HEK293 (cell line): ENCODE measurements at regions not wholly inside any gene's neighbourhood (a gene's known extent, or its start where the extent isn't known, plus 50 kb on each side); places are given as distances from the start of the nearest gene placed in this dataset.

Experiments
- CTCF ChIA-PET: fragments of 350-600 bp; formaldehyde crosslinking; extraction: SDS; loops from one replicate; lab custom pipeline; 2021; ENCODE audit warnings: antibody characterized with exemption; lab: Yijun Ruan, JAX
- POLR2A ChIA-PET: fragments of 300-600 bp; formaldehyde crosslinking; extraction: SDS; loops from one replicate; lab custom pipeline; 2020; ENCODE audit warnings: antibody characterized with exemption, inconsistent platforms; lab: Yijun Ruan, JAX
- H3K27ac ChIP-seq: fragments of 200-500 bp; sonication (Bioruptor generic); 2 replicates; pipeline ENCODE4 v1.5.1; 2014; ENCODE audit warnings: low read depth, low read length, control low read depth, inconsistent platforms; ENCODE audit errors: extremely low read depth
- H3K36me3 ChIP-seq, 2 experiments: fragments of 200-500 bp in 1 of 2; sonication (Bioruptor generic) in 1 of 2; 1 replicate in 1 of 2; 2 replicates in 1 of 2; pipeline ENCODE4 v1.5.1; 2014 to 2017; ENCODE audit warnings: inconsistent platforms in 2 of 2, low read length in 2 of 2; ENCODE audit not compliant: control insufficient read depth in 2 of 2, insufficient read depth in 1 of 2
- H3K4me1 ChIP-seq: fragments of 200-500 bp; sonication (Bioruptor generic); 2 replicates; pipeline ENCODE4 v1.5.1; 2014; ENCODE audit warnings: mild to moderate bottlenecking, low read length, inconsistent platforms; ENCODE audit not compliant: control insufficient read depth, insufficient read depth
- H3K4me3 ChIP-seq: 2 replicates; pipeline ENCODE4 v1.5.1; 2011; ENCODE audit warnings: low read depth, mild to moderate bottlenecking, control low read depth, low read length, moderate library complexity
- H3K9me3 ChIP-seq: fragments of 200-500 bp; sonication (Bioruptor generic); 2 replicates; pipeline ENCODE4 v1.5.1; 2014; ENCODE audit warnings: low read depth, low read length, inconsistent platforms; ENCODE audit not compliant: control insufficient read depth, insufficient read depth
- ATF2 ChIP-seq: fragments of 450-650 bp; formaldehyde crosslinking; IDR thresholded peaks from 2 replicates; pipeline ENCODE4 v1.5.1; 2016; ENCODE audit warnings: missing biosample characterization, missing genetic modification characterization, low read depth
- HOXC10 ChIP-seq: sonication (generic); formaldehyde crosslinking; IDR thresholded peaks from 2 replicates; pipeline ENCODE4 v1.8.1; 2023; ENCODE audit warnings: mild to moderate bottlenecking, missing genetic modification reagents
- KLF17 ChIP-seq: fragments of 450-650 bp; formaldehyde crosslinking; IDR thresholded peaks from 2 replicates; pipeline ENCODE4 v1.5.1; 2016; ENCODE audit warnings: missing biosample characterization, missing genetic modification characterization
- OVOL3 ChIP-seq: fragments of 450-650 bp; formaldehyde crosslinking; IDR thresholded peaks from 2 replicates; pipeline ENCODE4 v1.5.1; 2016; ENCODE audit warnings: missing biosample characterization, missing genetic modification characterization
- SETDB1 ChIP-seq: IDR thresholded peaks from one replicate; pipeline ENCODE4 v1.6.1; 2017; ENCODE audit warnings: mild to moderate bottlenecking, low read length, moderate library complexity, mixed read lengths; ENCODE audit not compliant: insufficient read length
- TRIM28 ChIP-seq: IDR thresholded peaks from 2 replicates; pipeline ENCODE4 v1.6.1; 2011; ENCODE audit warnings: low read length, control low read depth, borderline replicate concordance
- YY1 ChIP-seq: fragments of 450-650 bp; formaldehyde crosslinking; IDR thresholded peaks from 2 replicates; pipeline ENCODE4 v1.5.1; 2018; ENCODE audit warnings: missing biosample characterization, missing genetic modification characterization
- ZBTB44 ChIP-seq: fragments of 450-650 bp; IDR thresholded peaks from 2 replicates; pipeline ENCODE4 v1.5.1; 2018; ENCODE audit warnings: missing biosample characterization, mild to moderate bottlenecking, missing genetic modification characterization
- ZIC2 ChIP-seq: fragments of 450-650 bp; formaldehyde crosslinking; IDR thresholded peaks from 2 replicates; pipeline ENCODE4 v1.5.1; 2016; ENCODE audit warnings: missing biosample characterization, missing genetic modification characterization
- ZNF202 ChIP-seq: fragments of 450-650 bp; formaldehyde crosslinking; IDR thresholded peaks from 2 replicates; pipeline ENCODE4 v1.5.1; 2016; ENCODE audit warnings: missing biosample characterization, missing genetic modification characterization, borderline replicate concordance
- ZNF280C ChIP-seq: fragments of 450-650 bp; formaldehyde crosslinking; IDR thresholded peaks from 2 replicates; pipeline ENCODE4 v1.5.1; 2016; ENCODE audit warnings: missing biosample characterization, missing genetic modification characterization
- ZNF324 ChIP-seq: fragments of 450-650 bp; formaldehyde crosslinking; IDR thresholded peaks from 2 replicates; pipeline ENCODE4 v1.5.1; 2016; ENCODE audit warnings: missing biosample characterization, missing genetic modification characterization
- ZNF362 ChIP-seq: fragments of 450-650 bp; formaldehyde crosslinking; IDR thresholded peaks from 2 replicates; pipeline ENCODE4 v1.5.1; 2016; ENCODE audit warnings: missing biosample characterization, missing genetic modification characterization
- ZNF473 ChIP-seq: fragments of 450-650 bp; formaldehyde crosslinking; IDR thresholded peaks from 2 replicates; pipeline ENCODE4 v1.5.1; 2017; ENCODE audit warnings: missing biosample characterization, missing genetic modification characterization
- ZNF513 ChIP-seq: fragments of 450-650 bp; IDR thresholded peaks from 2 replicates; pipeline ENCODE4 v1.5.1; 2018; ENCODE audit warnings: missing biosample characterization, missing genetic modification characterization
- ZNF521 ChIP-seq: fragments of 450-650 bp; formaldehyde crosslinking; IDR thresholded peaks from 2 replicates; pipeline ENCODE4 v1.5.1; 2017; ENCODE audit warnings: missing biosample characterization, mild to moderate bottlenecking, missing genetic modification characterization
- ZNF558 ChIP-seq: fragments of 450-650 bp; formaldehyde crosslinking; IDR thresholded peaks from 2 replicates; pipeline ENCODE4 v1.5.1; 2016; ENCODE audit warnings: missing biosample characterization, missing genetic modification characterization
- ZNF610 ChIP-seq: fragments of 450-650 bp; formaldehyde crosslinking; IDR thresholded peaks from 2 replicates; pipeline ENCODE4 v1.5.1; 2016; ENCODE audit warnings: missing biosample characterization, missing genetic modification characterization, borderline replicate concordance
- ZNF654 ChIP-seq: fragments of 450-650 bp; formaldehyde crosslinking; IDR thresholded peaks from 2 replicates; pipeline ENCODE4 v1.5.1; 2016; ENCODE audit warnings: low read depth, missing biosample characterization, missing genetic modification characterization
- ZNF76 ChIP-seq: fragments of 450-650 bp; formaldehyde crosslinking; IDR thresholded peaks from 2 replicates; pipeline ENCODE4; 2016; ENCODE audit warnings: low read depth, missing biosample characterization, missing genetic modification characterization, borderline replicate concordance
- ZNF777 ChIP-seq: fragments of 450-650 bp; formaldehyde crosslinking; IDR thresholded peaks from 2 replicates; pipeline ENCODE4 v1.5.1; 2017; ENCODE audit warnings: missing biosample characterization, missing genetic modification characterization, borderline replicate concordance
- ZSCAN18 ChIP-seq: fragments of 450-650 bp; formaldehyde crosslinking; IDR thresholded peaks from 2 replicates; pipeline ENCODE4 v1.5.1; 2016; ENCODE audit warnings: missing biosample characterization, missing genetic modification characterization

- H3K4me3 ChIP-seq: no peak overlapping the region
- TF ChIP-seq ZNF654: no peak
- TF ChIP-seq ZNF610 (tag by site-specific recombination): no peak
- no peak for TF ChIP-seq ZNF362 (tag by site-specific recombination)
- no peak for TF ChIP-seq ZBTB44 (tag by site-specific recombination)
- no peak for TF ChIP-seq ZNF473 (tag by site-specific recombination)
- TF ChIP-seq ZNF76 (tag by site-specific recombination): no peak
- no peak for TF ChIP-seq YY1
- TF ChIP-seq, all 188 proteins: peak for 0
- Histone ChIP-seq H3K36me3 (no peaks in the 10 kb centered on the region), H3K4me1 (no peaks in the 10 kb centered on the region), H3K9me3 (no peaks in the 10 kb centered on the region), H3K27ac (no peak overlapping the region)
- POLR2A ChIA-PET: no interaction called here
- CTCF ChIA-PET: no interaction called here
These were observed 428.9 kb upstream of the ADGRL2 start for GRCh38 chr1:81371864-81372263.

- no peak overlapping the region for H3K27ac ChIP-seq
- H3K36me3 ChIP-seq: no peaks in the 10 kb centered on the region
- TF ChIP-seq KLF17 (tag by site-specific recombination) (no peak), ZSCAN18 (tag by site-specific recombination) (no peak), OVOL3 (tag by site-specific recombination) (no peak), TRIM28 (no peak), ATF2 (peak; percentile 79), ZNF202 (tag by site-specific recombination) (no peak), ZNF76 (tag by site-specific recombination) (no peak)
- TF ChIP-seq, all 188 proteins: peak for 1
- ChIA-PET POLR2A (no interaction called here), CTCF (interaction anchor here (0.7 kb wide), 1 partner anchor 120 kb away, joined by 3 read pairs; no protein-coding TSS in a partner anchor)
- no peaks in the 10 kb centered on the region for H3K4me1 ChIP-seq
- H3K9me3 ChIP-seq: no peaks in the 10 kb centered on the region
- H3K4me3 ChIP-seq: no peak overlapping the region
These were observed 430.9 kb upstream of the ADGRL2 start for GRCh38 chr1:81369833-81370232.

GRCh38 chr1:81366173-81366572 is 434.6 kb upstream of the ADGRL2 start:
- Histone ChIP-seq H3K4me1 (no peaks in the 10 kb centered on the region), H3K9me3 (no peaks in the 10 kb centered on the region), H3K4me3 (no peak overlapping the region), H3K36me3 (no peaks in the 10 kb centered on the region), H3K27ac (no peak overlapping the region)
- ChIA-PET POLR2A (no interaction called here), CTCF (interaction anchor here (1.0 kb wide), 1 partner anchor 46 kb away, joined by 4 read pairs; no protein-coding TSS in a partner anchor)
- TF ChIP-seq ZNF777 (tag by site-specific recombination) (no peak), HOXC10 (CRISPR knock-in tag) (no peak), ZNF280C (tag by site-specific recombination) (no peak), ZNF324 (no peak), SETDB1 (no peak), ZNF513 (tag by site-specific recombination) (no peak), ZNF558 (no peak), ZNF521 (tag by site-specific recombination) (no peak), ZIC2 (tag by site-specific recombination) (no peak)
